NT2/D1 (cell line): ENCODE measurements at regions not wholly inside any gene's neighbourhood (a gene's known extent, or its start where the extent isn't known, plus 50 kb on each side); places are given as distances from the start of the nearest gene placed in this dataset.

Experiments used
- DNase-seq: peaks from one replicate; pipeline ENCODE4 v3.0.0-alpha.2; 2011; ENCODE audit warnings: low read depth, low spot score
- H3K27me3 ChIP-seq: 2 replicates; pipeline ENCODE4 v1.6.0; 2011; ENCODE audit warnings: mild to moderate bottlenecking; ENCODE audit not compliant: insufficient read length, insufficient read depth
- H3K36me3 ChIP-seq: 2 replicates; pipeline ENCODE4 v1.6.1; 2011; ENCODE audit warnings: mild to moderate bottlenecking, low read length, mixed read lengths; ENCODE audit not compliant: insufficient read depth, insufficient read length
- H3K4me1 ChIP-seq: 2 replicates; pipeline ENCODE4 v1.5.1; 2011; ENCODE audit not compliant: insufficient read depth, insufficient read length
- H3K4me3 ChIP-seq: 2 replicates; pipeline ENCODE4 v1.5.1; 2011; ENCODE audit warnings: low read depth; ENCODE audit not compliant: insufficient read length
- H3K9ac ChIP-seq: 2 replicates; pipeline ENCODE4 v1.6.0; 2011; ENCODE audit warnings: low read depth; ENCODE audit not compliant: insufficient read length
- H3K9me3 ChIP-seq: 2 replicates; pipeline ENCODE4 v1.5.1; 2011; ENCODE audit warnings: mild to moderate bottlenecking, low read length; ENCODE audit not compliant: insufficient read depth
- SUZ12 ChIP-seq: IDR thresholded peaks from 2 replicates; pipeline ENCODE4 v1.6.1; 2011; ENCODE audit not compliant: insufficient read length, insufficient read depth; ENCODE audit errors: extremely low read depth
- YY1 ChIP-seq: IDR thresholded peaks from 2 replicates; pipeline ENCODE4 v1.6.1; 2011; ENCODE audit not compliant: insufficient read length, insufficient read depth
- ZNF274 ChIP-seq: IDR thresholded peaks from 2 replicates; pipeline ENCODE4 v1.6.1; 2011; ENCODE audit warnings: mild to moderate bottlenecking, low read depth, low read length

GRCh38 chr22:47449508-47450270, 687.2 kb downstream of the TBC1D22A start:
- Histone ChIP-seq H3K4me1 (no peaks in the 10 kb centered on the region), H3K4me3 (no peak overlapping the region), H3K27me3 (no peaks in the 10 kb centered on the region), H3K9ac (no peak overlapping the region), H3K9me3 (no peaks in the 10 kb centered on the region; the same call in 1 of the 2 replicates), H3K36me3 (no peaks in the 10 kb centered on the region)
- no peak for DNase-seq
- TF ChIP-seq ZNF274 (no peak), SUZ12 (no peak), YY1 (no peak)

- no peaks in the 10 kb centered on the region for H3K36me3 ChIP-seq
- no peak overlapping the region for H3K9ac ChIP-seq
- H3K4me1 ChIP-seq: no peaks in the 10 kb centered on the region
- no peak for DNase-seq
- no peak overlapping the region for H3K4me3 ChIP-seq
- no peaks in the 10 kb centered on the region for H3K27me3 ChIP-seq
- H3K9me3 ChIP-seq: no peaks in the 10 kb centered on the region; the same call in 1 of the 2 replicates
- TF ChIP-seq SUZ12 (no peak), ZNF274 (no peak), YY1 (no peak)
Observed at GRCh38 chr22:47448231-47449223, 686.1 kb downstream of the TBC1D22A start.

GRCh38 chr22:47446821-47447810, 684.7 kb downstream of the TBC1D22A start:
- TF ChIP-seq ZNF274 (no peak), YY1 (no peak), SUZ12 (no peak)
- no peaks in the 10 kb centered on the region for H3K9me3 ChIP-seq
- H3K9ac ChIP-seq: no peak overlapping the region
- DNase-seq: no peak
- no peak overlapping the region for H3K4me3 ChIP-seq
- H3K27me3 ChIP-seq: no peaks in the 10 kb centered on the region
- H3K36me3 ChIP-seq: no peaks in the 10 kb centered on the region
- no peaks in the 10 kb centered on the region for H3K4me1 ChIP-seq

- H3K9ac ChIP-seq: no peak overlapping the region
- no peaks in the 10 kb centered on the region for H3K27me3 ChIP-seq
- no peaks in the 10 kb centered on the region for H3K4me1 ChIP-seq
- no peak for DNase-seq
- H3K4me3 ChIP-seq: no peak overlapping the region
- no peaks in the 10 kb centered on the region for H3K9me3 ChIP-seq
- no peaks in the 10 kb centered on the region for H3K36me3 ChIP-seq
- TF ChIP-seq YY1 (no peak), ZNF274 (no peak), SUZ12 (no peak)
Observed at GRCh38 chr22:47446331-47446730, 683.9 kb downstream of the TBC1D22A start.

GRCh38 chr22:47445716-47446290, 683.4 kb downstream of the TBC1D22A start:
- Histone ChIP-seq H3K9me3 (no peaks in the 10 kb centered on the region), H3K27me3 (no peaks in the 10 kb centered on the region), H3K4me3 (no peak overlapping the region), H3K9ac (no peak overlapping the region), H3K36me3 (no peaks in the 10 kb centered on the region), H3K4me1 (no peaks in the 10 kb centered on the region)
- TF ChIP-seq ZNF274 (no peak), YY1 (no peak), SUZ12 (no peak)
- no peak for DNase-seq

GRCh38 chr22:47445212-47445611, 682.8 kb downstream of the TBC1D22A start:
- Histone ChIP-seq H3K9me3 (peaks cover 5% of the 10 kb centered on the region; the same call in 1 of the 2 replicates), H3K4me3 (no peak overlapping the region), H3K27me3 (no peaks in the 10 kb centered on the region), H3K36me3 (no peaks in the 10 kb centered on the region), H3K4me1 (no peaks in the 10 kb centered on the region), H3K9ac (no peak overlapping the region)
- TF ChIP-seq SUZ12 (no peak), ZNF274 (no peak), YY1 (no peak)
- no peak for DNase-seq

- H3K27me3 ChIP-seq: no peaks in the 10 kb centered on the region
- no peak for TF ChIP-seq SUZ12
- no peak for TF ChIP-seq YY1
- no peak for TF ChIP-seq ZNF274
- H3K9ac ChIP-seq: no peak overlapping the region
- no peaks in the 10 kb centered on the region for H3K36me3 ChIP-seq
- H3K4me3 ChIP-seq: no peak overlapping the region
- no peak for DNase-seq
- no peaks in the 10 kb centered on the region for H3K4me1 ChIP-seq
- H3K9me3 ChIP-seq: peaks cover 10% of the 10 kb centered on the region; the same call in 1 of the 2 replicates
Observed at GRCh38 chr22:47444746-47445065, 682.3 kb downstream of the TBC1D22A start.
